ENCODE measurements at regions not wholly inside any gene's neighbourhood (a gene's known extent, or its start where the extent isn't known, plus 50 kb on each side); places are given as distances from the start of the nearest gene placed in this dataset.
A peak's percentile ranks its signal among the peaks of the same experiment; 100 is the strongest.

DNA sequence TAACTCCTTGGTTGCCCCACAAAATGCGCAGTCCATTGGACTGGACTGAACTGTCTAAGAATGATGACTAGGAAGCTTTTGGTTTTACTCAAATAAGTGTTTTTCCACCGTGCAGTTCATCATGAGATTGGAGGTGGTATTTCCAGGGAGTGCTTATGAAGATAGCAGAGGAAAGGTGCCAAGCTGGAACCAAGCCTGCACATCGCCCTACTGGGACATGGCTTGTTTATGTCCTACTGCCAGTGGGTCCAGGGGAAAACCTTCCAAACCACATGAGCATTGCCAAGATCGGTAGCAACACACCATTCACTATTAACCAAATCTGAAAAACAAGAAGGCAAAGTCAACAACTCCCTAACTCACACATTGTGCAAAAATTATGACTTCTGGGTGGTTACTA lies 54.7 kb upstream of the DSCAM start:
- no peak for DNase-seq

DNA sequence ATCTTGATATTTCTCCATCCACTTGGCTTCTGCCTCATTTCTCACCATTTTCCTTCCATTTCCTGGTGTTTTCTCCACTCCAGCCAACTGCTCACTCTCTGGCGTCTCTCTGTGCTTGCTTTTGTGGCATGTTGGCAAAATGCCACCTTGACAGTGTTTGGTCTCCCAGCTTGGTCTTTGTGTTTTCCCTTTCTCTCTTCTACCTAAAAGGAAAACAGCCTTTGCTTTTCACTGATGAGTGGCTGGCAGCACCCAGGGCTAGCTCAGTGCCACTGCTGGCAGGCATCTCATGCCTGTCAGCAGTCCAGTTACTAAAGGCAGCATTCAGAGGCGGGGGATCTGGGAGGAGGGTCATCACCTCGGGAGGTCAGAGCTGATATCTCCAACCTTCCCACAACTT lies 55.3 kb upstream of the DSCAM start:
- no peak for DNase-seq

DNA sequence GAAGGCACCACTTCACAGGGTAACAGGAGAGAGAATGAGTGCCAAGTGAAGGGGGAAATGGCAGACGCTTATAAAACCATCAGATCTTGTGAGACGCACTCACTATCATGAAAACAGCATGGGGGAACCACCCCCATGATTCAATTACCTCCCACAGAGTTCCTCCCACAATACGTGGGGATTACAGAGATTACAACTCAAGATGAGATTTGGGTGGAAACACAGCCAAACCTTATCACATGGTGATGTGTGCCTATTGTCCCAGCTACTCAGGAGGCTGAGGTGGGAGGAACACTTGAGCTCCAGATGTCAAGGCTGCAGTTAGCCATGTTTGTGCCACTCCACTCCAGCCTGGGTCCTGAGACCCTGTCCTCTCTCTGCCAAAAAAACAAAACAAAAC lies 56.0 kb upstream of the DSCAM start:
- no peak for DNase-seq

GRCh38 chr21:40905251-40905650 lies 58.3 kb upstream of the DSCAM start:
- DNase-seq, result no peak

DNA sequence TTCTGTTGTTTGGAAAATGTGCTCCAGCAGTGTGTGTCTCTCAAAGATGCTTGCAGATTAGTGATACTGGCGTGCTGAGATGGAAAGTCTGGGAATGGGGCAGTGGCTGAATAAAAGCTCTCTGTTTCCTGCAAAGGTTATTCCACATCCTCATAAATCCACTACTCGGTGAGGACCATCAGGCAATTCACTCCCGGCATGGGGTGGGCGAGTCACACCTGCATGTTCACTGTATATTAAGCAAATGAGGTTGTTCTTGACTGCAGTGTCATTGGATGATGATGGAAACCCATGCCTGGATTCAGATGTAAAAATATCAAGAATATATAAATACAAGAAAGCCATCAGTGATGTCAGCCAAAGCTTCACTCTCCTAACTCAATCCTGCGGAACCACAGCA lies 65.4 kb upstream of the DSCAM start:
- no peak for DNase-seq

- no peak for DNase-seq
Measured at GRCh38 chr21:40915114-40915513, 68.2 kb upstream of the DSCAM start.

GRCh38 chr21:40923407-40923806 lies 76.4 kb upstream of the DSCAM start:
- no peak for DNase-seq

- no peak for DNase-seq
Measured at GRCh38 chr21:40923901-40924300, 76.9 kb upstream of the DSCAM start.

DNA sequence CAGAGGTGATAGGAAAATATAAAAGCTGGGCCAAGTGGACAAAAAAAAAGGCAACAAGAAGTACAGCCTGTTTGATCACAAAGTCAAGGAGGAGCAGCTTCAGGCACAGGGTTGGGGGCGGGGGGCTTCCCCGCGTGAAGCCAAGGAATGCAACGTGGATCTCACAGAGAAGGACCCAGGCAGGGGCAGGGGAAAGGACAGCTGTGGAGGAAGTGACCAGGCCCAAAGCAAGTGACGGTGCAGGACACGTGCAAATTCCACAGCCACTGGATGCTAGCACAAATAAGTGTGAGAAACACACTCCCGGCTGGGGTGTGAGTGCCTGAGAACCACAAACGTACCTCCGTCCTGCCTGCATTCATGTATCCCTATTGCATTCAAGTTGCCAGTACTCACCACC lies 77.7 kb upstream of the DSCAM start:
- no peak for DNase-seq

DNA sequence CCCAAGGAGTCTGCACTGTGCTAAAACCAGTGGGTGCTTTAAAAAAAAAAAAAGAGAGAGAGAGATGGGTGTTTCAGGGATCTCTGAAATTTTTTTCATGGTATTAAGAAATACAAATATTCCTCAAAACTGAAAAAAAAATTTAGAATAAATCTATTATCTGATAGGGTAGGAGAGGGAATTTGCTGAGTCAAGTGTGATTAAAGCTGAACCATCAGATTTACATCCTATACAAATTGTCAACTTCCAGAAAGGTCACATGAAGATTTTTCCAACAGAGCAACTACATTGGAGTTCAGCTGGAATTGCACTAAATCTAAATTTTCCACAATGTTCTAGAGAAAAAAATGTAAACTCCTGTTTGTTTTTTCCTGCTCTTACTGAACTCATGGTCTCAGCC lies 79.3 kb upstream of the DSCAM start:
- no peak for DNase-seq

- DNase-seq, result no peak
Measured at GRCh38 chr21:40929833-40930232, 82.9 kb upstream of the DSCAM start.

DNA sequence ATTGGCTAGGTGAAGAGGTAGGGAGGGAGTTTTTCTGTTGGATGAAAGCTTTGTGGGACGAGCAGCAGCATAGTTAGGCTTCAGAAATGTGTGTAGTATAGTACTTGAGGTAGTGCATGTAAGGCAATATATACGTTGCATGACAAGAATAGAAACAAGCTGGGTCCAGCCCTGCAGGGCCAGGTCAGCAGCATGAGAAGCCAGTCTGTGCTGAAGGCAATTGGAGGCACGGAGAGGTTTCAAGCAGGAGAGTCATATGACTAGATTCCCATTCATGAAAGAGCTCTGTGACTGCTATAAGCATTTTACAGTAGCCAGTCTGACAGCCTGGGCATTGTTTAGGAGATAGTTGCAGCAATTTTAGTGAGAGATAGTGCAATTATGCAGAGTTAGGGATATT lies 84.2 kb upstream of the DSCAM start:
- no peak for DNase-seq

DNA sequence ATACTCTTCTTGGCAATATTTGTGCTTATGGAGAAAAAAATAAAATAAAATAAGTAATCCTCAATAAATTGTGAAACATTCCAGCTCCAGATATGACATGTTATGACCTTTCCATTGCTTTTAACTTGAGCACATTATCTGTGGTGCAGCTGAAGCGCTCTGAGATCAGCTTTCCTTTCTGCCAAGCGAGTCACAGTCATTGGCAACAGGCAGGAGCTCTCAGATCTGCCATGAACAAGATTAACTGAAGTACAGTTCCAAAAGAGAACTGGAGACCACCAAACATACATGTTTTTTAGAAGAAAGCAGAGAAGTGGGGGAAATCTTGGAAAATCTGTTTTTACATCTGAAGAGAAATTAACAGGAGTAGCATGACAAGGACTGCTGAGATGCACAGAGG lies 89.2 kb upstream of the DSCAM start:
- DNase-seq, result no peak

- no peak for DNase-seq
Measured at GRCh38 chr21:40936771-40937261, 89.9 kb upstream of the DSCAM start.

GRCh38 chr21:40938078-40938477 lies 91.1 kb upstream of the DSCAM start:
- no peak for DNase-seq

DNA sequence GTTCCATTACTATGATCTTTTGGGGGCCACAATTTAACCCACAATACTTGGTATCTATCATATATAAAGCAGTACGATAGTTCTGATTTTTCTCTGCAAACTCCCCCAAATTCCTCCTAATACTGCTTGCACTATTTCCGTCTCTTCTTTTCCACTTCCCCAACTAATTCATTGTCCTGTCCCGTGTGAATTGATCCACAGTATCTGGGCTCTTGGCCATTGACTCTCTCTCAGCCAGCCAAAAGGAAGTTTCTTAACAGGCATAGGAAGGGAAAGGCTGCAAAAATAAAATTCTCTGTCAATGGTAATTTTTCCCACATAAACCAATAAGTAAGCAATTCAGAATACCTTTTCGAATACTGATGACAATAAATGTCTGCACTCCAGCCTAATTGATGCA lies 91.7 kb upstream of the DSCAM start:
- DNase-seq, result no peak

DNA sequence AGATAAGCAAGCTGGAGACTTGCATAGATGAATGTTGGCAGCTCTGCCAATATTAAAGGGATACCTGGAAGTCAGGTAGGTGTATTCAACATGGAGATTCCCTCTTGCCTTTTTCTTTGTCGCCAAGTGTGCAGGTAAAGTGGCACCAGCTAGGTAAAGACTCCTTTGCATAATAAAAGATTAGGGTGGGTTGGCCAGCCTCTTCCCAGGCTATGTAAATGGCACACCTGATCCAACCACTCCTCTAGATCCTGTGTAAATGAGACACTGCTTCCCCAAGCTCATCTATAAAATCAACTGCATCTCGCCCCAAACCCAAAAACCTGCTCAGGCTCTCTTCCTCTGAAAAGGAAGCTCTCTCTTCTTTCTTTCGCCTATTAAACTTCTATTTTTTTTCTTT lies 100.8 kb upstream of the DSCAM start:
- DNase-seq, result no peak

DNA sequence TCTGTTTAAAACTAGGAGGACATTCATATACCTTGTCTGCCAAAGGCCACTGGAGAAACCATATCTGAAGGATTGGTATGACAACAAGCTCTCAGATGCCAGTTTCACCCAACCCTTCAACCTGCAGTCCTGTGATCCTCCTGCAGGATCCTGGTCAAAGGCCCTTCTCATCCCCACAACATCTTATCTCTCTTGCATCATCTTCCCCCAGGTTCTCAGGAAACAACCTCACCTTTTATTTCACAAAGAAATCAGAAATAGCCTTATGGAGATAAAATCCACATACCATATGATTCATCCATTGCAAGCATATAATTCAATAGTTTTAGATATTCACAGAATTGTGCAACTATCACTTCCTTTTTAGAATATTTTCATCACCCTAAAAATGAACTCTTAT lies 104.0 kb upstream of the DSCAM start:
- DNase-seq, result no peak

DNA sequence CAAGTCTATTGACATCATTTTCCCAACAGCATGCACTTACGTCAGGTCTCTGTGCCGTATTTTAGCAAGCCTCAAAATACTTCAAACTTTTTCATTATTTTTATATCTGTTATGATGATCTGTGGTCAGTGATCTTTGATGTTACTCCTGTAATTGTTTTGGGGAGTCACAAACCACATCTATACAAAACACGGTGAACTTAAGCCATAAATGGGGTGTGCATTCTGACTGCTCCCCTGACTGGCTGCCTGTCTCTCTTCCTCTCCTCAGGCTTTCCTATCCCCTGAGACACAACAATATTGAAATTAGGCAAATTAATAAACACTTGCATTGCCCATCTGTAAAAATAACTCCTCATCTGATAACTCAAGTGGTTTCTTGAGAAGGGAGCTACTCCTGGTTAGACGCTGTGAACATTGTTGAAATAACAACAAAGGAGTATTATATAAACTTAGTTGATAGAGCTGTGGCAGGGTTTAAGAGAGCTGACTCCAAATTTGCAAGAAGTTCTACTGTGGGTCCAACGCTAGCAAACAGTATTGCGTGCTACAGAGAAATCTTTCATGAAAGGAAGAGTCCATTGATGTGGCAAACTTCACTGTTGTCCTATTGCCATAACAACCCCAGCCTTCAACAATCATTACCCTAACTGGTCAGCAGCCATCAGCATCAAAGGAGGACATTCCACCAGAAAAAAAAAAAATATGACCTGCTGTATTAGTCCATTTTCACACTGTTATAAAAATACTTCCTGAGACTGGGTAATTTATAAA lies 105.8 kb upstream of the DSCAM start:
- no peak for DNase-seq

DNA sequence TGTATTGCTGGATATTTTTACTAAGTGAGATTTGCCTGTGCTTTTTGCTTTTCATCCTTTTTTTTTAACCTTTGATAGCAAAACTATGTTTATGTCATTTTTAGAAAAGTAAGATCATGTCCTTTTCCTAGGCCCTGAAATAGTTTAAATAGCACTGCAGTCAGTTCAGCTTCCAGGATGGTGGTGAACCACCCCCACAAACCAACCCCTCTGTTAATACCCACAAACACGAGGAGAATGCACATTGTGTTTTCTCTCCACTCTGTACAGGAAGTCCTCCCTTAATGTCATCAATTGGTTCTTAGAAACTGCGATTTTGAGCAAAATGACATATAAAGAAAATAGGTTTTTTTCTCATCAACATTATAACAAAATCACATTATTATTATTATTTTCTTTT lies 117.7 kb upstream of the DSCAM start:
- no peak for DNase-seq

- DNase-seq, result no peak
Measured at GRCh38 chr21:40967771-40968170, 120.8 kb upstream of the DSCAM start.

DNA sequence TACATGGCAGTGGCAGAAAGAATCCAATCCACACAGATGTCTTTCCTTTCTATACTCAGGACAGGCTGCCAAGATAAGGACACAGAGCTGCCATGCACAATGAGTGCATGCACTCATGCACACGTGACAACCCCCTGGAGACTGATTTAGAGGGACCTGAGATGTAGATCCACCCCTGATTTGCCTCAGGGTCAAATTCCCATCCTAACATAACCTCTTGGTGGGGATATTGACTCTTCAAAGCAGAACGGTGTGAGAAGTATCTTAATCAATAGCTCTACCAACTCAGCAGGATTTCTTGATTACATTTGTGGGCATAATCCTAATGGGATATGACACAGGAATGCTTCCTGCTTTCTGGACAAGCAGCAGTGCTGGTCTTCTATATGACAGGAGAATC lies 125.2 kb upstream of the DSCAM start:
- DNase-seq, result no peak

- no peak for DNase-seq
Measured at GRCh38 chr21:40976198-40977109, 129.5 kb upstream of the DSCAM start.

DNA sequence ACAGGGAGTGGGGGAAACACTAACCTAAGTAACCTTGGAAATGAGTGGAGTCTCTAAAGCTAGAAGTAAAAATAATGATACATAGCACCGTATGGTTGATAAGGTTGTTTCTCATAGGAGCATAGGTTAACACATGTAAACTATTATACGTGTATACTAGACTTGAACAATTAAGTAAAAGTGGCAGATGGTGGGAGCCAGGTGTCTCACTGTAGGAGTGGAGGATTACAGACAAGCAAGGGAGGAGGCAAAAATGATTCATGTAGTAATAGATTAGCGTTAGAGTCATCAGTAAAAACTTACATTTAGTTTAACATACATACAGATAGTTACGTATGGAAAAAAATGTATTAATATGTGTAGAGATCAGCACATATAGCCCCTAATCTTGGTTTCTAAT lies 138.4 kb upstream of the DSCAM start:
- peak; percentile 4 for DNase-seq

All from NCI-H2171 (cell line).